HL-60 (cell line): ENCODE measurements at regions not wholly inside any gene's neighbourhood (a gene's known extent, or its start where the extent isn't known, plus 50 kb on each side); places are given as distances from the start of the nearest gene placed in this dataset.

ENCODE experiments used
- DNase-seq, 2 experiments: peaks; one replicate each; pipeline ENCODE4 v3.0.0-alpha.2; 2010 to 2020; ENCODE audit warnings: low read depth in 1 of 2, low spot score in 1 of 2
- H3K27ac ChIP-seq: fragments of 250-450 bp; sonication (Bioruptor Pico); replicated peaks from 2 replicates; pipeline ENCODE4 v1.5.1; 2020; ENCODE audit warnings: mild to moderate bottlenecking, moderate library complexity
- H3K27me3 ChIP-seq: fragments of 250-450 bp; sonication (Bioruptor Pico); 2 replicates; pipeline ENCODE4 v1.5.1; 2021; ENCODE audit warnings: mild to moderate bottlenecking, moderate library complexity; ENCODE audit not compliant: insufficient read depth, poor library complexity, severe bottlenecking
- H3K4me3 ChIP-seq: replicated peaks from 2 replicates; pipeline ENCODE4 v1.5.1; 2011; ENCODE audit warnings: mild to moderate bottlenecking, control low read depth, low read length; ENCODE audit not compliant: insufficient read depth
- CTCF ChIP-seq: IDR thresholded peaks from one replicate; pipeline ENCODE4 v1.5.1; 2011; ENCODE audit warnings: low read length, control low read depth, inconsistent platforms; ENCODE audit not compliant: insufficient read depth
- GABPA ChIP-seq: IDR thresholded peaks from 2 replicates; pipeline ENCODE4 v1.6.1; 2012; ENCODE audit warnings: low read depth
- POLR2AphosphoS5 ChIP-seq: IDR thresholded peaks from 2 replicates; pipeline ENCODE4 v1.6.1; 2012; ENCODE audit warnings: low read depth
- REST ChIP-seq: IDR thresholded peaks from 2 replicates; pipeline ENCODE4 v1.6.1; 2012; ENCODE audit warnings: low read depth; ENCODE audit not compliant: insufficient replicate concordance
- SPI1 ChIP-seq: IDR thresholded peaks from 2 replicates; pipeline ENCODE4 v1.6.1; 2012; ENCODE audit warnings: low read depth, mild to moderate bottlenecking, borderline replicate concordance

GRCh38 chr2:123687064-123687463 lies 338.0 kb upstream of the CNTNAP5 start:
- no peak for TF ChIP-seq REST
- no peak for TF ChIP-seq POLR2AphosphoS5
- no peak for TF ChIP-seq SPI1
- TF ChIP-seq GABPA: no peak
- no peak for TF ChIP-seq CTCF
- H3K27me3 ChIP-seq: no peaks in the 10 kb centered on the region
- H3K27ac ChIP-seq: no peak overlapping the region
- no peak overlapping the region for H3K4me3 ChIP-seq
- DNase-seq: no peak

GRCh38 chr2:123688231-123688940 lies 336.7 kb upstream of the CNTNAP5 start:
- H3K27ac ChIP-seq: no peak overlapping the region
- no peak overlapping the region for H3K4me3 ChIP-seq
- no peak for TF ChIP-seq REST
- TF ChIP-seq GABPA: no peak
- TF ChIP-seq CTCF: no peak
- TF ChIP-seq POLR2AphosphoS5: no peak
- TF ChIP-seq SPI1: no peak
- H3K27me3 ChIP-seq: no peaks in the 10 kb centered on the region
- DNase-seq: no peak

GRCh38 chr2:123692121-123692520 lies 333.0 kb upstream of the CNTNAP5 start:
- no peak overlapping the region for H3K4me3 ChIP-seq
- no peaks in the 10 kb centered on the region for H3K27me3 ChIP-seq
- no peak overlapping the region for H3K27ac ChIP-seq
- no peak for TF ChIP-seq POLR2AphosphoS5
- TF ChIP-seq SPI1: no peak
- no peak for TF ChIP-seq REST
- no peak for TF ChIP-seq GABPA
- no peak for TF ChIP-seq CTCF
- DNase-seq: no peak
